ENCODE measurements at regions not wholly inside any gene's neighbourhood (a gene's known extent, or its start where the extent isn't known, plus 50 kb on each side); places are given as distances from the start of the nearest gene placed in this dataset.

GRCh38 chr6:40956936-40957335 is 82.1 kb downstream of the UNC5CL start:
- no peak for DNase-seq (ENCODE audit: low read depth in 2 of 2)
- TF ChIP-seq CTCF (IDR thresholded peaks at IDR 0.05; ENCODE audit: low read depth, low read length), result no peak
- H3K4me3 ChIP-seq (replicated peaks in 1 of 2; ENCODE audit: low read depth in 2 of 2, low read length in 2 of 2), result no peak overlapping the region

GRCh38 chr6:40955178-40955545 is 83.9 kb downstream of the UNC5CL start:
- TF ChIP-seq CTCF (IDR thresholded peaks at IDR 0.05; ENCODE audit: low read depth, low read length), result no peak
- H3K4me3 ChIP-seq (replicated peaks in 1 of 2; ENCODE audit: low read depth in 2 of 2, low read length in 2 of 2), result no peak overlapping the region
- no peak for DNase-seq (ENCODE audit: low read depth in 2 of 2)

GRCh38 chr6:40954446-40955177 is 84.4 kb downstream of the UNC5CL start:
- no peak for TF ChIP-seq CTCF (IDR thresholded peaks at IDR 0.05; ENCODE audit: low read depth, low read length)
- no peak for DNase-seq (ENCODE audit: low read depth in 2 of 2)
- H3K4me3 ChIP-seq (replicated peaks in 1 of 2; ENCODE audit: low read depth in 2 of 2, low read length in 2 of 2), result no peak overlapping the region

GRCh38 chr6:40953486-40953885 is 85.5 kb downstream of the UNC5CL start:
- DNase-seq (ENCODE audit: low read depth in 2 of 2), result peak in 1 of 2 donors; percentile 15
- no peak overlapping the region for H3K4me3 ChIP-seq (replicated peaks in 1 of 2; ENCODE audit: low read depth in 2 of 2, low read length in 2 of 2)
- no peak for TF ChIP-seq CTCF (IDR thresholded peaks at IDR 0.05; ENCODE audit: low read depth, low read length)

GRCh38 chr6:40950986-40951698 is 87.9 kb downstream of the UNC5CL start:
- no peak for DNase-seq (ENCODE audit: low read depth in 2 of 2)
- H3K4me3 ChIP-seq (replicated peaks in 1 of 2; ENCODE audit: low read depth in 2 of 2, low read length in 2 of 2), result no peak overlapping the region
- TF ChIP-seq CTCF (IDR thresholded peaks at IDR 0.05; ENCODE audit: low read depth, low read length), result no peak

- no peak for TF ChIP-seq CTCF (IDR thresholded peaks at IDR 0.05; ENCODE audit: low read depth, low read length)
- H3K4me3 ChIP-seq (replicated peaks in 1 of 2; ENCODE audit: low read depth in 2 of 2, low read length in 2 of 2), result no peak overlapping the region
- no peak for DNase-seq (ENCODE audit: low read depth in 2 of 2)
Measured at GRCh38 chr6:40948570-40948969, 90.5 kb downstream of the UNC5CL start.
